HL-60 (cell line): ENCODE measurements at regions not wholly inside any gene's neighbourhood (a gene's known extent, or its start where the extent isn't known, plus 50 kb on each side); places are given as distances from the start of the nearest gene placed in this dataset.

Experiments
- DNase-seq, 2 experiments: peaks; one replicate each; pipeline ENCODE4 v3.0.0-alpha.2; 2010 to 2020; ENCODE audit warnings: low read depth in 1 of 2, low spot score in 1 of 2
- H3K27ac ChIP-seq: fragments of 250-450 bp; sonication (Bioruptor Pico); replicated peaks from 2 replicates; pipeline ENCODE4 v1.5.1; 2020; ENCODE audit warnings: mild to moderate bottlenecking, moderate library complexity
- H3K27me3 ChIP-seq: fragments of 250-450 bp; sonication (Bioruptor Pico); 2 replicates; pipeline ENCODE4 v1.5.1; 2021; ENCODE audit warnings: mild to moderate bottlenecking, moderate library complexity; ENCODE audit not compliant: insufficient read depth, poor library complexity, severe bottlenecking
- H3K4me3 ChIP-seq: replicated peaks from 2 replicates; pipeline ENCODE4 v1.5.1; 2011; ENCODE audit warnings: mild to moderate bottlenecking, control low read depth, low read length; ENCODE audit not compliant: insufficient read depth
- CTCF ChIP-seq: IDR thresholded peaks from one replicate; pipeline ENCODE4 v1.5.1; 2011; ENCODE audit warnings: low read length, control low read depth, inconsistent platforms; ENCODE audit not compliant: insufficient read depth
- GABPA ChIP-seq: IDR thresholded peaks from 2 replicates; pipeline ENCODE4 v1.6.1; 2012; ENCODE audit warnings: low read depth
- POLR2AphosphoS5 ChIP-seq: IDR thresholded peaks from 2 replicates; pipeline ENCODE4 v1.6.1; 2012; ENCODE audit warnings: low read depth
- SPI1 ChIP-seq: IDR thresholded peaks from 2 replicates; pipeline ENCODE4 v1.6.1; 2012; ENCODE audit warnings: low read depth, mild to moderate bottlenecking, borderline replicate concordance
- TF ChIP-seq, protein P1 (sequence below): IDR thresholded peaks from 2 replicates; pipeline ENCODE4 v1.6.1; 2012; ENCODE audit warnings: low read depth; ENCODE audit not compliant: insufficient replicate concordance

- TF ChIP-seq SPI1 (no peak), CTCF (no peak)
- TF ChIP-seq, protein P1, sequence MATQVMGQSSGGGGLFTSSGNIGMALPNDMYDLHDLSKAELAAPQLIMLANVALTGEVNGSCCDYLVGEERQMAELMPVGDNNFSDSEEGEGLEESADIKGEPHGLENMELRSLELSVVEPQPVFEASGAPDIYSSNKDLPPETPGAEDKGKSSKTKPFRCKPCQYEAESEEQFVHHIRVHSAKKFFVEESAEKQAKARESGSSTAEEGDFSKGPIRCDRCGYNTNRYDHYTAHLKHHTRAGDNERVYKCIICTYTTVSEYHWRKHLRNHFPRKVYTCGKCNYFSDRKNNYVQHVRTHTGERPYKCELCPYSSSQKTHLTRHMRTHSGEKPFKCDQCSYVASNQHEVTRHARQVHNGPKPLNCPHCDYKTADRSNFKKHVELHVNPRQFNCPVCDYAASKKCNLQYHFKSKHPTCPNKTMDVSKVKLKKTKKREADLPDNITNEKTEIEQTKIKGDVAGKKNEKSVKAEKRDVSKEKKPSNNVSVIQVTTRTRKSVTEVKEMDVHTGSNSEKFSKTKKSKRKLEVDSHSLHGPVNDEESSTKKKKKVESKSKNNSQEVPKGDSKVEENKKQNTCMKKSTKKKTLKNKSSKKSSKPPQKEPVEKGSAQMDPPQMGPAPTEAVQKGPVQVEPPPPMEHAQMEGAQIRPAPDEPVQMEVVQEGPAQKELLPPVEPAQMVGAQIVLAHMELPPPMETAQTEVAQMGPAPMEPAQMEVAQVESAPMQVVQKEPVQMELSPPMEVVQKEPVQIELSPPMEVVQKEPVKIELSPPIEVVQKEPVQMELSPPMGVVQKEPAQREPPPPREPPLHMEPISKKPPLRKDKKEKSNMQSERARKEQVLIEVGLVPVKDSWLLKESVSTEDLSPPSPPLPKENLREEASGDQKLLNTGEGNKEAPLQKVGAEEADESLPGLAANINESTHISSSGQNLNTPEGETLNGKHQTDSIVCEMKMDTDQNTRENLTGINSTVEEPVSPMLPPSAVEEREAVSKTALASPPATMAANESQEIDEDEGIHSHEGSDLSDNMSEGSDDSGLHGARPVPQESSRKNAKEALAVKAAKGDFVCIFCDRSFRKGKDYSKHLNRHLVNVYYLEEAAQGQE: no peak
- no peak overlapping the region for H3K4me3 ChIP-seq
- H3K27ac ChIP-seq: no peak overlapping the region
Observed at GRCh38 chr2:195582188-195582587, 74.8 kb upstream of the SLC39A10 start.

GRCh38 chr2:195579776-195580555, 77.1 kb upstream of the SLC39A10 start:
- peak in 1 of 2 experiments; percentile 64 for DNase-seq
- H3K4me3 ChIP-seq: no peak overlapping the region
- H3K27ac ChIP-seq: peak overlapping the region; percentile 56
- no peak for TF ChIP-seq CTCF
- 0 out of 2 replicates have a peak, but pooled peaks have one; percentile 6 for TF ChIP-seq GABPA
- TF ChIP-seq SPI1: peak; percentile 100
- no peak for TF ChIP-seq POLR2AphosphoS5
- H3K27me3 ChIP-seq: no peaks in the 10 kb centered on the region

More at GRCh38 chr2:195582188-195582587, 74.8 kb upstream of the SLC39A10 start:
- DNase-seq: no peak
- no peaks in the 10 kb centered on the region for H3K27me3 ChIP-seq

DNA sequence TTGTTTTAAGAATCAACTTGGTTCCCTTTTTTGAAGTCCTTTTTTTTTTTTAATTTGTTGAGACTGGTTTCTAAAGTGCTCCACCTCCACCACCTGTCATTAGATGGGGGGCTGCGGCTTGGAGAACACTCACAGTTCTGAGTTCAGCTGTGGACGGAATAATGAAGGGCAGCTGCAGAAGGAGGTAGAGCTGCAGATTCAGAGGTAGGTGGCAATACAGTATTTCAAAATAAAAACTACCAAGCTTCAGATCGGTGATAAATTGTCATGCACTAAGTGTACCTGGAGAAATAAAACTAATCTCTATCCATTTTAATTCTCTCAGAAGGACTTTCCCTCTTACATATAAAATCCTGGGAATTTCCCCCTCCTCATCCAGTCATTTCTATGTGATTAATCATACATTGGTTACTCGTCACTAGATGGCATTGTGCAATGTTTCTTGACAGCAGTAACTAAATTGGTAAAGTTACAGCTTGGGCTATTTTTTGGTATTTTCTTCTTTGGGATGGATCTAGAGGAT, 81.1 kb upstream of the SLC39A10 start:
- peak in 1 of 2 experiments; percentile 8 for DNase-seq

More for the DNA sequence above, 81.1 kb upstream of the SLC39A10 start:
- no peaks in the 10 kb centered on the region for H3K27me3 ChIP-seq
- TF ChIP-seq SPI1: no peak
- no peak for TF ChIP-seq POLR2AphosphoS5
- TF ChIP-seq GABPA: no peak
- no peak for TF ChIP-seq CTCF
- TF ChIP-seq, protein P1: no peak
- H3K4me3 ChIP-seq: no peak overlapping the region
- H3K27ac ChIP-seq: no peak overlapping the region
